IMR-90 (cell line): ENCODE measurements at regions not wholly inside any gene's neighbourhood (a gene's known extent, or its start where the extent isn't known, plus 50 kb on each side); places are given as distances from the start of the nearest gene placed in this dataset.

Experiments used
- ATAC-seq: fragments of 200-7000 bp; cut with Tn5 transposase; 2 replicates; pipeline ENCODE4 v1.9.1; 2020; ENCODE audit warnings: low read depth, mild to moderate bottlenecking, moderate library complexity
- BruUV-seq: library from RNA; stranded (reverse); fragments of 400-500 nt; replicated peaks from 2 replicates; lab custom pipeline; 2021; lab: Mats Ljungman, UMichigan
- CTCF ChIA-PET: fragments of 300-600 bp; formaldehyde crosslinking; extraction: SDS; loops from one replicate; lab custom pipeline; 2021; ENCODE audit warnings: antibody characterized with exemption; lab: Yijun Ruan, JAX
- POLR2A ChIA-PET: fragments of 300-600 bp; sonication (Branson Sonifier 250); formaldehyde crosslinking; loops from one replicate; lab custom pipeline; 2022; ENCODE audit warnings: antibody characterized with exemption; ENCODE audit not compliant: unreplicated experiment; lab: Charles Lee
- DNase-seq: peaks from one replicate; pipeline ENCODE4 v3.0.0; 2013
- H2AFZ ChIP-seq: replicated peaks from 2 replicates; pipeline ENCODE3; 2013; ENCODE audit warnings: low read length, mild to moderate bottlenecking; ENCODE audit not compliant: poor library complexity
- H2AK5ac ChIP-seq: 2 replicates; pipeline ENCODE4 v1.6.1; 2013; ENCODE audit warnings: low read depth, low read length, inconsistent platforms
- H2AK9ac ChIP-seq: replicated peaks from 2 replicates; pipeline ENCODE3; 2013; ENCODE audit warnings: mild to moderate bottlenecking, low read depth, low read length, moderate library complexity; ENCODE audit not compliant: poor library complexity
- H2BK120ac ChIP-seq: 2 replicates; pipeline ENCODE4 v1.6.1; 2013; ENCODE audit warnings: low read depth, low read length, inconsistent platforms
- H2BK15ac ChIP-seq: 3 replicates; pipeline ENCODE4 v1.6.1; 2013; ENCODE audit warnings: low read depth, low read length, inconsistent platforms
- H2BK20ac ChIP-seq: 2 replicates; pipeline ENCODE4 v1.6.1; 2013; ENCODE audit warnings: low read depth, mild to moderate bottlenecking, inconsistent platforms, low read length, moderate library complexity
- H2BK5ac ChIP-seq: 2 replicates; pipeline ENCODE4 v1.6.1; 2013; ENCODE audit warnings: mild to moderate bottlenecking, low read depth, low read length, inconsistent platforms; ENCODE audit not compliant: poor library complexity, severe bottlenecking
- H3K14ac ChIP-seq: replicated peaks from 2 replicates; pipeline ENCODE4 v1.6.1; 2013; ENCODE audit warnings: low read depth, low read length, inconsistent platforms
- H3K18ac ChIP-seq: 2 replicates; pipeline ENCODE4 v1.6.1; 2013; ENCODE audit warnings: low read depth, low read length, control low read depth
- H3K23ac ChIP-seq: 2 replicates; pipeline ENCODE4 v1.6.1; 2013; ENCODE audit warnings: low read depth, low read length, inconsistent platforms
- H3K27ac ChIP-seq: 2 replicates; pipeline ENCODE4 v1.5.1; 2013; ENCODE audit warnings: mild to moderate bottlenecking, control low read depth, low read length; ENCODE audit not compliant: insufficient read depth
- H3K27me3 ChIP-seq: 2 replicates; pipeline ENCODE4 v1.6.1; 2013; ENCODE audit warnings: low read length; ENCODE audit not compliant: control insufficient read depth, insufficient read depth
- H3K36me3 ChIP-seq: 2 replicates; pipeline ENCODE4 v1.6.1; 2013; ENCODE audit warnings: low read length, mixed read lengths; ENCODE audit not compliant: control insufficient read depth, insufficient read depth
- H3K4ac ChIP-seq: 2 replicates; pipeline ENCODE4 v1.6.1; 2013; ENCODE audit warnings: low read depth, low read length, inconsistent platforms
- H3K4me1 ChIP-seq: 2 replicates; pipeline ENCODE4 v1.6.1; 2013; ENCODE audit warnings: low read length, mixed read lengths; ENCODE audit not compliant: control insufficient read depth, insufficient read depth
- H3K4me2 ChIP-seq: 2 replicates; pipeline ENCODE4 v1.6.1; 2013; ENCODE audit warnings: low read depth, mild to moderate bottlenecking, control low read depth, low read length, moderate library complexity
- H3K4me3 ChIP-seq: 2 replicates; pipeline ENCODE4 v1.5.1; 2013; ENCODE audit warnings: low read depth, mild to moderate bottlenecking, control low read depth, low read length, moderate library complexity; ENCODE audit not compliant: insufficient read depth
- H3K56ac ChIP-seq: 2 replicates; pipeline ENCODE4 v1.6.1; 2013; ENCODE audit warnings: low read length, inconsistent platforms; ENCODE audit not compliant: insufficient read depth; ENCODE audit errors: extremely low read depth
- H3K79me1 ChIP-seq, 2 experiments: 2 replicates each; pipeline ENCODE4 v1.6.1; 2013; ENCODE audit warnings: low read length in 2 of 2, inconsistent platforms in 1 of 2, low read depth in 1 of 2
- H3K9ac ChIP-seq: 2 replicates; pipeline ENCODE4 v1.6.1; 2013; ENCODE audit warnings: low read depth, low read length, control low read depth
- H3K9me1 ChIP-seq: 2 replicates; pipeline ENCODE4 v1.6.1; 2013; ENCODE audit warnings: low read length, inconsistent platforms; ENCODE audit not compliant: insufficient read depth
- H3K9me3 ChIP-seq: 2 replicates; pipeline ENCODE4 v1.6.1; 2013; ENCODE audit warnings: low read length; ENCODE audit not compliant: control insufficient read depth, insufficient read depth
- H4K20me1 ChIP-seq: 2 replicates; pipeline ENCODE4 v1.6.1; 2013; ENCODE audit warnings: low read length, inconsistent platforms; ENCODE audit not compliant: insufficient read depth
- H4K5ac ChIP-seq: 2 replicates; pipeline ENCODE4 v1.6.1; 2013; ENCODE audit warnings: mild to moderate bottlenecking, low read depth, low read length, control low read depth
- H4K8ac ChIP-seq, 2 experiments: 2 replicates each; pipeline ENCODE4 v1.6.1; 2013; ENCODE audit warnings: low read depth in 2 of 2, low read length in 2 of 2, control low read depth in 1 of 2, inconsistent platforms in 1 of 2
- H4K91ac ChIP-seq: 2 replicates; pipeline ENCODE4 v1.6.1; 2013; ENCODE audit warnings: low read depth, low read length, inconsistent platforms; ENCODE audit not compliant: insufficient read depth
- FOS ChIP-seq: fragments of 150-350 bp; IDR thresholded peaks from 2 replicates; pipeline ENCODE4 v1.6.1; 2016; ENCODE audit warnings: low read depth, low read length
- MAFK ChIP-seq: IDR thresholded peaks from 2 replicates; pipeline ENCODE4 v1.6.1; 2012; ENCODE audit warnings: low read depth, low read length, improper control_type of control experiment
- MAZ ChIP-seq: IDR thresholded peaks from 2 replicates; pipeline ENCODE4 v1.6.1; 2012; ENCODE audit warnings: low read depth, mild to moderate bottlenecking, low read length, improper control_type of control experiment, moderate library complexity, borderline replicate concordance
- WGBS, 2 experiments: methylation state at CpG; one replicate each; pipeline versions ENCODE4 v1.1.5 to v1.1.7; 2013; ENCODE audit warnings: missing lambda C conversion rate in 2 of 2; ENCODE audit not compliant: insufficient read length in 1 of 2; ENCODE audit errors: extremely low coverage in 2 of 2; 5-methylcytosine and 5-hydroxymethylcytosine counted together
- dilution Hi-C: fragments of 300-500 bp; cut with HindIII; formaldehyde crosslinking; loops from one replicate; pipeline ENCODE4 v1.14.3; 2018; ENCODE audit warnings: low sequenced_read_pairs; ENCODE audit not compliant: unreplicated experiment
- in situ Hi-C: fragments of 300-500 bp; cut with MboI; formaldehyde crosslinking; loops from 3 replicates; pipeline ENCODE4 v1.14.3; 2019; ENCODE audit warnings: low sequenced_read_pairs, inconsistent platforms, mixed read lengths
- intact Hi-C: fragments of 100-400 bp; cut with micrococcal nuclease; formaldehyde crosslinking; loops from 2 replicates; pipeline ENCODE4 v1.10.0; 2022

- Histone ChIP-seq H3K4me3 (no peak overlapping the region), H4K20me1 (no peaks in the 10 kb centered on the region), H3K9me1 (no peaks in the 10 kb centered on the region), H3K79me1 (no peaks in the 10 kb centered on the region), H2BK15ac (no peak overlapping the region), H4K5ac (no peak overlapping the region), H2BK20ac (no peak overlapping the region), H2AFZ (no peak overlapping the region), H2BK5ac (no peak overlapping the region), H3K4me2 (no peak overlapping the region), H4K8ac (no peak overlapping the region), H2BK120ac (no peak overlapping the region), H2AK5ac (no peak overlapping the region), H3K4me1 (no peaks in the 10 kb centered on the region), H3K9me3 (peaks cover 14% of the 10 kb centered on the region), H3K4ac (no peak overlapping the region), H3K9ac (no peak overlapping the region), H3K18ac (no peak overlapping the region), H3K14ac (no peak overlapping the region), H3K56ac (no peak overlapping the region), H4K91ac (no peak overlapping the region), H3K27me3 (no peaks in the 10 kb centered on the region), H3K36me3 (no peaks in the 10 kb centered on the region), H3K27ac (no peak overlapping the region), H3K23ac (no peak overlapping the region), H2AK9ac (no peak overlapping the region)
- BruUV-seq, result no TSS peak
- in situ Hi-C loops (no loop called here), intact Hi-C loops (no loop called here), dilution Hi-C loops (no loop called here)
- ChIA-PET POLR2A (no interaction called here), CTCF (no interaction called here)
- ATAC-seq, result no peak
- no peak for DNase-seq
- TF ChIP-seq MAZ (no peak), FOS (no peak), MAFK (no peak)
- 40% methylated on average over 1 of the region's 1 CpG; no CpG with 5 or more reads in 1 of the 2 experiments for WGBS, 2 experiments
Measured at GRCh38 chr1:104018922-104019674, 269.4 kb downstream of the AMY1C start.
